ENCODE measurements at regions not wholly inside any gene's neighbourhood (a gene's known extent, or its start where the extent isn't known, plus 50 kb on each side); places are given as distances from the start of the nearest gene placed in this dataset.

DNA sequence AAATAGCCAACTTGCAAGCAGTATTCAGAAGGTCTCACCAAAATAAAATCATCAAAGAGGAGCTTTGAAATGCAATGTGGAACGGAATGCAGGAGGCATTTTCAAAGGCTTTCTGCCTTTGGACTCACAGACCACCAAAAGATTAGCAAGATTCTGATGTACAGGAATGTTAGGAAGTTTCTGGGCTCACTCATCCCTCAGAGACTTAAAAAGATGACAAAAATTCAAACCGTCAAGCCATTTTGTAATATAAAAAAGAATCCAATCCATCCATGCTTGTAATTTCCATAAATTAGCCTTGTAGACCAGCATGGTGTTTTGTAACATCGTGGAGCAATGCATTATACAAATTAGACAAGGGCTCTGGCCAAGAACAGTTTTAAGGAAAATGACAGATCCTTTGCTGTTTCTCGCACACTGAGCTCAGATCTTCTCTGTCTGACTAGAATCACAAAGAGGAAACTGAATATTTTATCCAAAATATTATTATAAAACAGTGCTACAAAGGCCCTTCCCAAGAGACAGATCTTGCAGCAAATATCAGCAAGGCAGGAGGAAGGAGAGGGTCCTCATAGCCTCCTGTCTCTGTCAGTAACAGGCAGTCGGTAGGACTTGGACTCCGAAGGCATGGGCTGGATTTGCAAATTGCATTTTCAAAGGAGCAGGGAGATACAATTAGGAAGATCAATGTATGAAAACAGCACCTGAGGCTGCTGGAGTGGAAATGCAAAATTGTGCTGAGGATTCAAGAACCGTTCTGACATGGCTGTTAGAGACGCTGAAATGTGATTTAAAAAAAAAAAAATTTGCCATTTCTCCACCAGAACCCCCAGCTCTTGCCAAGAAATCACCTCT, 57.4 kb upstream of the NRP1 start:
- H3K27me3 ChIP-seq (ENCODE audit: control insufficient read depth in 1 of 2, insufficient read depth in 2 of 2, low read length in 1 of 2): peaks cover 0 to 4% of the 10 kb centered on the region in 2 donors
- H3K27ac ChIP-seq (ENCODE audit: low read depth in 1 of 2, low read length in 2 of 2): no peak overlapping the region
- no peaks in the 10 kb centered on the region for H3K9me3 ChIP-seq (ENCODE audit: control insufficient read depth, low read length)
- no peak overlapping the region for H3K4me3 ChIP-seq (ENCODE audit: low read length in 2 of 2)
- DNase-seq: no peak
- WGBS, 2 donors: 89 to 93% methylated on average over 8 of the region's 8 CpGs
- intact Hi-C loops (cut with DNase I): no loop called here
- H3K4me1 ChIP-seq (ENCODE audit: control insufficient read depth in 1 of 2, insufficient read depth in 2 of 2, low read length in 2 of 2): no peaks in the 10 kb centered on the region
- H3K36me3 ChIP-seq (ENCODE audit: control insufficient read depth in 1 of 2, insufficient read depth in 2 of 2, low read length in 1 of 2): no peaks in the 10 kb centered on the region
- no peak for ATAC-seq (ENCODE audit: low FRiP score)

DNA sequence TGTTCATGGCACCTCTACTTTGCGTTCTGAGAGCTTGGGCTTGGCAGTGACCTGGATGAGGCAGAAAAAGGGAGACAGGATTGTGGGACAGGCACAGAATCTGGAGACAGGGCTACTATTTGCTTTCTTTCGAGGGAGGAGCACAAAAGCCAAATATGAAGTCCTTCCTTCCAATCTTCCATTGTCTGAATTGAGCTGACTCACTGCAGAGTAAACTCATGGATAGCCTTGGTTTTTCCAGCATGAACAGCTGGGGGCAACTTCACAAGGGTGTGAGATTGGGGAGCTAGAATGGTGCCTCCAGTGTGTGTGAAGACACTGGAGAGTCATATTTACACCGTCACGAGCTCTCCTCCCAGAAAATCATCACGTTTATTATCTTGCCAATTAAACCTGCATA, 55.6 kb upstream of the NRP1 start:
- Histone ChIP-seq H3K4me1 (ENCODE audit: control insufficient read depth in 1 of 2, insufficient read depth in 2 of 2, low read length in 2 of 2) (no peaks in the 10 kb centered on the region), H3K9me3 (ENCODE audit: control insufficient read depth, low read length) (no peaks in the 10 kb centered on the region), H3K4me3 (ENCODE audit: low read length in 2 of 2) (no peak overlapping the region), H3K27me3 (ENCODE audit: control insufficient read depth in 1 of 2, insufficient read depth in 2 of 2, low read length in 1 of 2) (peaks cover 0 to 4% of the 10 kb centered on the region in 2 donors), H3K27ac (ENCODE audit: low read depth in 1 of 2, low read length in 2 of 2) (no peak overlapping the region), H3K36me3 (ENCODE audit: control insufficient read depth in 1 of 2, insufficient read depth in 2 of 2, low read length in 1 of 2) (no peaks in the 10 kb centered on the region)
- WGBS, 2 donors: 88 to 94% methylated on average over 5 of the region's 5 CpGs
- DNase-seq (no peak), ATAC-seq (ENCODE audit: low FRiP score) (no peak)
- intact Hi-C loops (cut with DNase I): no loop called here

DNA sequence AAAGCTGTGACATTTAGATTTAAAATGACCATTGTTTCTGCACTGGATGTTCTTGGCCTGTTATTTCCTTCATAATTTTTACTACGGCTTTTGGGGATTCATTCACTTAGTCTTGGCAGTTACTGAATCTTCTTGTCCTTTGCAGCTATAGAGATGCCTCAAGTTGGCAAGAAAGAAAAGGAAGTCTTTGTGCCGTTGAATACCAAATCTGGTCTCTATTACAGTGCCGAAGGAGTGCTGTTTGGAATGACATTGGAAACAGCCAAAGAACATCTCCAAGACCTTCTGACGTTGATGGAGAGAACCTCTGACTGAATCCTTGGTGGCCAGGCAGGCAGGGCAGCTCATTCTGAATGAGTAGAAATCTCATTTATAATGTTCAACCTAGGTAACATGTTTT, 54.3 kb upstream of the NRP1 start:
- Histone ChIP-seq H3K4me3 (ENCODE audit: low read length in 2 of 2) (no peak overlapping the region), H3K27me3 (ENCODE audit: control insufficient read depth in 1 of 2, insufficient read depth in 2 of 2, low read length in 1 of 2) (no peaks in the 10 kb centered on the region), H3K36me3 (ENCODE audit: control insufficient read depth in 1 of 2, insufficient read depth in 2 of 2, low read length in 1 of 2) (no peaks in the 10 kb centered on the region), H3K9me3 (ENCODE audit: control insufficient read depth, low read length) (no peaks in the 10 kb centered on the region), H3K4me1 (ENCODE audit: control insufficient read depth in 1 of 2, insufficient read depth in 2 of 2, low read length in 2 of 2) (no peaks in the 10 kb centered on the region), H3K27ac (ENCODE audit: low read depth in 1 of 2, low read length in 2 of 2) (no peak overlapping the region)
- DNase-seq (no peak), ATAC-seq (ENCODE audit: low FRiP score) (no peak)
- WGBS, 2 donors: 70 to 73% methylated on average over 4 of the region's 4 CpGs
- intact Hi-C loops (cut with DNase I): no loop called here

DNA sequence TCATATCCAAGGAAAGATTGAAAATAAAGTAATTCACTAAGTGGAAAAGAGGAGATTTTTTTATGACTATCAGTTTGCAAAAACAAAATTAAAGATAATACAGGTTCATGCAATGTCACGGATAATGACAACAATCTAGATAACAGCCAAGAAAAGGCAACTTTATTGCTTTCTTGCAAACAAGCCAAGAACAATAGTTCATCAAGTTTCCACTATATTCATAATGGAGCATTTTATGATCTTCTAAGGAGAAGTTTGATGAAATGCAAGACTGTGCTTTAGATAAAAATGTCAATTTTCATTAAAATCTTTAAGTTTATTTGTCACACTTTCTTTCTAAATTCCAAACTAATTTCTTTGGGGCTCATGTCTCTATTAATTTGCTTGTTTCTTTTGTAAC, 53.9 kb upstream of the NRP1 start:
- intact Hi-C loops (cut with DNase I): no loop called here
- no peak for DNase-seq
- H3K9me3 ChIP-seq (ENCODE audit: control insufficient read depth, low read length): no peaks in the 10 kb centered on the region
- WGBS, 2 donors: 35 to 55% methylated on average over 1 of the region's 1 CpG
- no peaks in the 10 kb centered on the region for H3K36me3 ChIP-seq (ENCODE audit: control insufficient read depth in 1 of 2, insufficient read depth in 2 of 2, low read length in 1 of 2)
- no peak for ATAC-seq (ENCODE audit: low FRiP score)
- no peaks in the 10 kb centered on the region for H3K27me3 ChIP-seq (ENCODE audit: control insufficient read depth in 1 of 2, insufficient read depth in 2 of 2, low read length in 1 of 2)
- H3K27ac ChIP-seq (ENCODE audit: low read depth in 1 of 2, low read length in 2 of 2): no peak overlapping the region
- H3K4me1 ChIP-seq (ENCODE audit: control insufficient read depth in 1 of 2, insufficient read depth in 2 of 2, low read length in 2 of 2): no peaks in the 10 kb centered on the region
- H3K4me3 ChIP-seq (ENCODE audit: low read length in 2 of 2): no peak overlapping the region

DNA sequence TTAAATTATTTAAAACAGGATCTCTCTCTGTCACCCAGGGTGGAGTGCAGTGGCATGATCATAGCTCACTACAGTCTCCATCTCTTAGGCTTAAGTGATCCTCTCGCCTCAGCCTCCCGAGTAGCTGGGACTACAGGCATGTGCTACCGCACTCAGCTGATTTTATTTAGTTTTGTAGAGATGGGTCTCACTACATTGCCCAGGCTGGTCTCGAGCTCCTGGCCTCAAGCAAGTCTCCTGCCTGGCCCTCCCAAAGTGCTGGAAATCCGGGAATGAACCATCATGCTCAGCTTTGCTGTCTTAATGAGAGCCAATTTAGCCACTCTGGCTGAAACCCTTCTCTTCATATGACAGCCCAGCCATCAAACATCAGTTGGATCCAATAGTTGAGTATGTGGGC, 53.3 kb upstream of the NRP1 start:
- no peaks in the 10 kb centered on the region for H3K36me3 ChIP-seq (ENCODE audit: control insufficient read depth in 1 of 2, insufficient read depth in 2 of 2, low read length in 1 of 2)
- intact Hi-C loops (cut with DNase I): no loop called here
- no peak overlapping the region for H3K27ac ChIP-seq (ENCODE audit: low read depth in 1 of 2, low read length in 2 of 2)
- H3K4me1 ChIP-seq (ENCODE audit: control insufficient read depth in 1 of 2, insufficient read depth in 2 of 2, low read length in 2 of 2): no peaks in the 10 kb centered on the region
- DNase-seq: no peak
- 97 to 98% methylated on average over 5 of the region's 5 CpGs for WGBS, 2 donors
- no peak overlapping the region for H3K4me3 ChIP-seq (ENCODE audit: low read length in 2 of 2)
- H3K27me3 ChIP-seq (ENCODE audit: control insufficient read depth in 1 of 2, insufficient read depth in 2 of 2, low read length in 1 of 2): no peaks in the 10 kb centered on the region
- no peaks in the 10 kb centered on the region for H3K9me3 ChIP-seq (ENCODE audit: control insufficient read depth, low read length)
- no peak for ATAC-seq (ENCODE audit: low FRiP score)

DNA sequence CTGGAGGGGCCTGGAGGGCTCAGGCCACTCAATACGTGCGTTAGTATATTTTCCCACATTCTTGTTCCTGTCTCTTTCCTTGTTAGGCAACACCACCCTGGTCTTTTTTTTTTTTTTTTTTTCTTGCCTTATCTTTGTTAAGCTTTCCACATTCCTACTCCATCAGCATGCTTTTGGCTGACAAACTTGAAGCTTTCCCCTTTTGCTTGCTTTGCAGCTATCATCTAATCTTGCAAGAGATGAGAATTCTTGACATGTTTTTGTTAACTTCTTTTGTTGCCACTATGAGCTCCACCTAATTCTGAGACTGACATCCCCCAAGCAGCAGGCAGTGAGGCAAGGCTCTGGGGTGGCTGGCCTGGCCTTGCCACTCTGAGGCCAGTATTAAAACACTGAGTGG, 52.5 kb upstream of the NRP1 start:
- DNase-seq (no peak), ATAC-seq (ENCODE audit: low FRiP score) (no peak)

DNA sequence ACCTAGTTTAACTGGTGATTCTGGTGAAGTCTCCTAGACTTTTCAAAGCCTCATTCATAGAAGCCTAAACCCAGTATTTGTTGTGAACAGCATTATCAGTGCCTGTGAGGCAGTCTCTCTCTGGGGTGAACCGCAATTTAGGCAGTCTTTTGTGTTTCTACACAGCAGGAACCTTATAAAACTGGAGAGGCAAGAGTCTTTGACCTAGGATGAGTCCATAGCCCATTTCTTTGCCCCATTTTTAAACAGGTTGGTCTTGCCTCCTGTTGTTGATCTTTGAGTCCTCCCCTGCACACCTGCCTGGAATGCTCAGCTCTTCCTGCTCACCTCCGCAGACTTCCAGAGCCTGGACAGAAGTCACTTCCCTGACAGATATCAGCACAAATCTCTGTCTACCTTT, 51.2 kb upstream of the NRP1 start:
- H3K9me3 ChIP-seq (ENCODE audit: control insufficient read depth, low read length): no peaks in the 10 kb centered on the region
- WGBS, 2 donors: 93 to 97% methylated on average over 2 of the region's 2 CpGs
- no peaks in the 10 kb centered on the region for H3K4me1 ChIP-seq (ENCODE audit: control insufficient read depth in 1 of 2, insufficient read depth in 2 of 2, low read length in 2 of 2)
- no peaks in the 10 kb centered on the region for H3K36me3 ChIP-seq (ENCODE audit: control insufficient read depth in 1 of 2, insufficient read depth in 2 of 2, low read length in 1 of 2)
- no peak overlapping the region for H3K4me3 ChIP-seq (ENCODE audit: low read length in 2 of 2)
- intact Hi-C loops (cut with DNase I): no loop called here
- ATAC-seq (ENCODE audit: low FRiP score) (no peak), DNase-seq (no peak)
- H3K27me3 ChIP-seq (ENCODE audit: control insufficient read depth in 1 of 2, insufficient read depth in 2 of 2, low read length in 1 of 2): no peaks in the 10 kb centered on the region
- H3K27ac ChIP-seq (ENCODE audit: low read depth in 1 of 2, low read length in 2 of 2): no peak overlapping the region

More for the DNA sequence above, 52.5 kb upstream of the NRP1 start:
- WGBS, 2 donors: 9 to 23% methylated on average over 2 of the region's 2 CpGs
- H3K4me1 ChIP-seq (ENCODE audit: control insufficient read depth in 1 of 2, insufficient read depth in 2 of 2, low read length in 2 of 2): no peaks in the 10 kb centered on the region
- intact Hi-C loops (cut with DNase I): no loop called here
- H3K9me3 ChIP-seq (ENCODE audit: control insufficient read depth, low read length): no peaks in the 10 kb centered on the region
- H3K36me3 ChIP-seq (ENCODE audit: control insufficient read depth in 1 of 2, insufficient read depth in 2 of 2, low read length in 1 of 2): no peaks in the 10 kb centered on the region
- no peak overlapping the region for H3K4me3 ChIP-seq (ENCODE audit: low read length in 2 of 2)
- no peaks in the 10 kb centered on the region for H3K27me3 ChIP-seq (ENCODE audit: control insufficient read depth in 1 of 2, insufficient read depth in 2 of 2, low read length in 1 of 2)
- H3K27ac ChIP-seq (ENCODE audit: low read depth in 1 of 2, low read length in 2 of 2): no peak overlapping the region

DNA sequence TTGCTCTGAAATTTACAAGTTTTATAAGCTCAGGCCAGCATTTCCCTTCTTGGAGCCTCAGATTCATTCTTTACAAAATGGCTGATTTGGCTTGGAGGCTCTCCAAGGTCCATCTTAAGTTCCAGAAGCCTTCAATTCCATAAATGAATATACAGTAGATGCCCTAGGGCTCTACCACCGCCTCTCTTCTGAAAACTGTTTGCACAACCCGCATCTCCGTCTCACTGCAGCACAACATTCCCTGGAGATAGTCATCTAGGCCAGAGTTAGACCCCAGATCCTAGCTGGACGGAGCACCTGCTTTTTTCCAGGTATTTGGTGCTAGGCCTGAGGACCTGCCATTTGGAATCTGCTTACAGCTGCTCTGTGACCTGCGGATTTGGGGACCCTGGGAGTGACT, 50.5 kb upstream of the NRP1 start:
- DNase-seq: no peak

More for the DNA sequence above, 50.5 kb upstream of the NRP1 start:
- H3K9me3 ChIP-seq (ENCODE audit: control insufficient read depth, low read length): no peaks in the 10 kb centered on the region
- no peak overlapping the region for H3K4me3 ChIP-seq (ENCODE audit: low read length in 2 of 2)
- H3K27ac ChIP-seq (ENCODE audit: low read depth in 1 of 2, low read length in 2 of 2): no peak overlapping the region
- H3K4me1 ChIP-seq (ENCODE audit: control insufficient read depth in 1 of 2, insufficient read depth in 2 of 2, low read length in 2 of 2): no peaks in the 10 kb centered on the region
- WGBS, 2 donors: 98 to 99% methylated on average over 5 of the region's 5 CpGs
- intact Hi-C loops (cut with DNase I): no loop called here
- no peaks in the 10 kb centered on the region for H3K27me3 ChIP-seq (ENCODE audit: control insufficient read depth in 1 of 2, insufficient read depth in 2 of 2, low read length in 1 of 2)
- H3K36me3 ChIP-seq (ENCODE audit: control insufficient read depth in 1 of 2, insufficient read depth in 2 of 2, low read length in 1 of 2): no peaks in the 10 kb centered on the region
- no peak for ATAC-seq (ENCODE audit: low FRiP score)

Data from aorta (tissue), 5 donors.